ENCODE measurements at regions not wholly inside any gene's neighbourhood (a gene's known extent, or its start where the extent isn't known, plus 50 kb on each side); places are given as distances from the start of the nearest gene placed in this dataset.

DNA sequence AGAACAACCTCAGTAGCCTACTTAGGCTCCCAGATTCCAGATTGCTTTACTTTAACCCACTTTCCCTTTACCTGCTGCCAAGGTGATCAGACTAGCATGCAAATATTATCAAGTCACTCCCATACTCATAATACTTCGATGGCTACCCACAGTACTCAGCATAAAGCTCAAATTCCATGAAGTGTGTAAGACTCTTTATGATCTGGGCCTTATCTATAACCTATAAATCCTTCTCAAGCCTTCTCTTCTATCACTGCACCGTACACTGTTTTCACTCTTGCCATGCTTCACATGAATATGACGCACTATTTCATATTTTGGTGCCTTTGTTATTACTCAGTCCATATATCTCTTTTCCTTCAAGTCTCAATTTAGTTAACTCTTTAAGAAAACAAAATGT is 135.2 kb upstream of the TARS1 start:
- Histone ChIP-seq H3K36me3 (replicated peaks; ENCODE audit: insufficient read depth, low read length) (no peaks in the 10 kb centered on the region), H4K20me1 (ENCODE audit: insufficient read depth, low read length) (no peaks in the 10 kb centered on the region), H3K27ac (ENCODE audit: low read length) (no peak overlapping the region), H3K9ac (ENCODE audit: low read length) (no peak overlapping the region), H3K4me3 (ENCODE audit: low read length) (no peak overlapping the region), H3K9me3 (replicated peaks; ENCODE audit: insufficient read depth, low read length) (no peaks in the 10 kb centered on the region), H3K4me2 (ENCODE audit: low read depth, low read length) (no peak overlapping the region), H2AFZ (ENCODE audit: low read length) (no peak overlapping the region), H3K4me1 (ENCODE audit: low read length) (0 out of 2 replicates have a peak, but pooled peaks cover 1% of the 10 kb centered on the region), H3K79me2 (ENCODE audit: low read length) (no peaks in the 10 kb centered on the region), H3K27me3 (replicated peaks; ENCODE audit: insufficient read depth, low read length) (no peaks in the 10 kb centered on the region), H3F3A (ENCODE audit: insufficient read depth, low read length) (no peaks in the 10 kb centered on the region), H3K9me2 (replicated peaks; ENCODE audit: insufficient read depth, low read length) (no peaks in the 10 kb centered on the region)
- no peak for DNase-seq
- no peak for TF ChIP-seq CTCF (IDR thresholded peaks at IDR 0.05; ENCODE audit: low read length)
- TF ChIP-seq EZH2 (optimal IDR thresholded peaks at IDR 0.05; ENCODE audit: low read depth, low read length) = no peak
- TF ChIP-seq EZH2phosphoT487 (IDR thresholded peaks at IDR 0.05; ENCODE audit: low read length) = no peak

DNA sequence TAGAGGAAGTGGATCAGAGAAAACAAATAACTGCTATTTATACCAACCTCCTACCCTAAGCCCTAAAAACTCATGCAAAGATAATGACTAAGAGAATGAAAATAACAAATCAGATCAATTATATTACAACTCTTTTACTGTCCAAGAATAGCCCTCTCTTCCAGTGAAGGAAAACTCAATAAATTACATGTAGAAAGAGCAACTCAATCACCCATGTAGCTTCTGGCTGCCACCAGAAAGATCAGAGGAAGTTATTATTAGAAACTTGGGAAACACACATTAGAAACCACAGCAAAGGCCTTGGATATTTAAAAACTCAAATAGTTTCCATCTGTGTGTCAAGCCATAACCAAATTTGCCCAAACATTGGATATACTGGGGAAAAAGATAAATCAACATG is 134.0 kb upstream of the TARS1 start:
- DNase-seq = no peak
- no peaks in the 10 kb centered on the region for H3K36me3 ChIP-seq (replicated peaks; ENCODE audit: insufficient read depth, low read length)

GRCh38 chr5:33308586-33308985 is 132.2 kb upstream of the TARS1 start:
- H3K4me1 ChIP-seq (ENCODE audit: low read length) = no peaks in the 10 kb centered on the region
- H3F3A ChIP-seq (ENCODE audit: insufficient read depth, low read length) = no peaks in the 10 kb centered on the region
- no peaks in the 10 kb centered on the region for H3K27me3 ChIP-seq (replicated peaks; ENCODE audit: insufficient read depth, low read length)
- no peak overlapping the region for H3K27ac ChIP-seq (ENCODE audit: low read length)
- H3K9me2 ChIP-seq (replicated peaks; ENCODE audit: insufficient read depth, low read length) = no peaks in the 10 kb centered on the region
- no peaks in the 10 kb centered on the region for H4K20me1 ChIP-seq (ENCODE audit: insufficient read depth, low read length)
- no peaks in the 10 kb centered on the region for H3K79me2 ChIP-seq (ENCODE audit: low read length)
- no peak overlapping the region for H3K4me2 ChIP-seq (ENCODE audit: low read depth, low read length)
- no peaks in the 10 kb centered on the region for H3K36me3 ChIP-seq (replicated peaks; ENCODE audit: insufficient read depth, low read length)
- no peaks in the 10 kb centered on the region for H3K9me3 ChIP-seq (replicated peaks; ENCODE audit: insufficient read depth, low read length)
- H3K9ac ChIP-seq (ENCODE audit: low read length) = no peak overlapping the region
- DNase-seq = no peak
- H3K4me3 ChIP-seq (ENCODE audit: low read length) = no peak overlapping the region
- no peak overlapping the region for H2AFZ ChIP-seq (ENCODE audit: low read length)
- no peak for TF ChIP-seq CTCF (IDR thresholded peaks at IDR 0.05; ENCODE audit: low read length)

More for the DNA sequence above, 134.0 kb upstream of the TARS1 start:
- H3K79me2 ChIP-seq (ENCODE audit: low read length) = no peaks in the 10 kb centered on the region
- H3F3A ChIP-seq (ENCODE audit: insufficient read depth, low read length) = no peaks in the 10 kb centered on the region
- H3K27ac ChIP-seq (ENCODE audit: low read length) = no peak overlapping the region
- H2AFZ ChIP-seq (ENCODE audit: low read length) = no peak overlapping the region
- no peaks in the 10 kb centered on the region for H3K9me2 ChIP-seq (replicated peaks; ENCODE audit: insufficient read depth, low read length)
- H4K20me1 ChIP-seq (ENCODE audit: insufficient read depth, low read length) = no peaks in the 10 kb centered on the region
- no peak overlapping the region for H3K4me2 ChIP-seq (ENCODE audit: low read depth, low read length)
- no peak overlapping the region for H3K4me3 ChIP-seq (ENCODE audit: low read length)
- no peaks in the 10 kb centered on the region for H3K4me1 ChIP-seq (ENCODE audit: low read length)
- H3K27me3 ChIP-seq (replicated peaks; ENCODE audit: insufficient read depth, low read length) = no peaks in the 10 kb centered on the region
- H3K9me3 ChIP-seq (replicated peaks; ENCODE audit: insufficient read depth, low read length) = no peaks in the 10 kb centered on the region
- TF ChIP-seq EZH2 (optimal IDR thresholded peaks at IDR 0.05; ENCODE audit: low read depth, low read length) = no peak
- no peak for TF ChIP-seq CTCF (IDR thresholded peaks at IDR 0.05; ENCODE audit: low read length)
- TF ChIP-seq EZH2phosphoT487 (IDR thresholded peaks at IDR 0.05; ENCODE audit: low read length) = no peak
- H3K9ac ChIP-seq (ENCODE audit: low read length) = no peak overlapping the region
